ENCODE measurements at regions not wholly inside any gene's neighbourhood (a gene's known extent, or its start where the extent isn't known, plus 50 kb on each side); places are given as distances from the start of the nearest gene placed in this dataset.

DNA sequence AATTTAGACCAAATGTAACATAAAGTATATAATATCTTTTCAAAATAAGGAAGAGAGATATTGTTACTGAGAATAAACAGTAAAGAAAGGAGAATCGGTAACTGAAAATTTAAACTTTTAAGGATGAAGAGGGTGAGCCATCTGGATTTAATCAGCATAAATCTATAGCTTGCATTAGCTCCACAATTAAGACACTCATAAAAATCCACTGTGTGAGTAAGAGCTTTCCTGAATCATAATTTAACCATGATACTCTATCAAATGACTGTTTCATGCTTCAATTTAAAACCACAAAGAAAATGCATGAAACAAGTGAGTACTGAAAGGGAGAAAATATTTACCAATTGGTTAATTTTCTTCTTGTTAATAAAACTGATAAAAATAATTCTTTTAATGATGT is 951.5 kb upstream of the SLIT2 start:
- no peak for DNase-seq (ENCODE audit: low read depth)
- TF ChIP-seq, protein P1, sequence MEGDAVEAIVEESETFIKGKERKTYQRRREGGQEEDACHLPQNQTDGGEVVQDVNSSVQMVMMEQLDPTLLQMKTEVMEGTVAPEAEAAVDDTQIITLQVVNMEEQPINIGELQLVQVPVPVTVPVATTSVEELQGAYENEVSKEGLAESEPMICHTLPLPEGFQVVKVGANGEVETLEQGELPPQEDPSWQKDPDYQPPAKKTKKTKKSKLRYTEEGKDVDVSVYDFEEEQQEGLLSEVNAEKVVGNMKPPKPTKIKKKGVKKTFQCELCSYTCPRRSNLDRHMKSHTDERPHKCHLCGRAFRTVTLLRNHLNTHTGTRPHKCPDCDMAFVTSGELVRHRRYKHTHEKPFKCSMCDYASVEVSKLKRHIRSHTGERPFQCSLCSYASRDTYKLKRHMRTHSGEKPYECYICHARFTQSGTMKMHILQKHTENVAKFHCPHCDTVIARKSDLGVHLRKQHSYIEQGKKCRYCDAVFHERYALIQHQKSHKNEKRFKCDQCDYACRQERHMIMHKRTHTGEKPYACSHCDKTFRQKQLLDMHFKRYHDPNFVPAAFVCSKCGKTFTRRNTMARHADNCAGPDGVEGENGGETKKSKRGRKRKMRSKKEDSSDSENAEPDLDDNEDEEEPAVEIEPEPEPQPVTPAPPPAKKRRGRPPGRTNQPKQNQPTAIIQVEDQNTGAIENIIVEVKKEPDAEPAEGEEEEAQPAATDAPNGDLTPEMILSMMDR (conservative IDR thresholded peaks at IDR 0.05; ENCODE audit: low read depth, low read length): no peak

DNA sequence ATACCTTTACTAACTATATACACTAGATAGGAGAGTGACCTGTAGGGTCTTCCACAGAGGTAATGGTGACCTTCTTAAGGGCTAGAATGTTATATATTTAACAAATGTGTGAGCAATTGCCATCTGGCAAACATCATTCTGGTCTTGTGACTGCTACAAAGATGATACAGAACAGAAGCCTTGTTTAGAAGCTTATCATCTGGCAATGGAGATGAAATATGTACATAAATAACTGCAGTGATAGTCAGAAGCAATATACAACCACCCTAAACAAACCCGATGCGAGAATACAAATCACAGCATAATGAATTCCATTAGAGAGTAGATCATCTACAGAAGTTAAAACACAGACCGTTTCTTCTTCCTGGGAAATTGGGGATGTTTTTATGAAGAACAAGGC is 952.7 kb upstream of the SLIT2 start:
- H3K4me3 ChIP-seq (ENCODE audit: low read depth, low read length): no peak overlapping the region
- TF ChIP-seq, protein P1 (conservative IDR thresholded peaks at IDR 0.05; ENCODE audit: low read depth, low read length): no peak
- no peak for DNase-seq (ENCODE audit: low read depth)

More for the DNA sequence above, 951.5 kb upstream of the SLIT2 start:
- H3K4me3 ChIP-seq (ENCODE audit: low read depth, low read length): no peak overlapping the region

DNA sequence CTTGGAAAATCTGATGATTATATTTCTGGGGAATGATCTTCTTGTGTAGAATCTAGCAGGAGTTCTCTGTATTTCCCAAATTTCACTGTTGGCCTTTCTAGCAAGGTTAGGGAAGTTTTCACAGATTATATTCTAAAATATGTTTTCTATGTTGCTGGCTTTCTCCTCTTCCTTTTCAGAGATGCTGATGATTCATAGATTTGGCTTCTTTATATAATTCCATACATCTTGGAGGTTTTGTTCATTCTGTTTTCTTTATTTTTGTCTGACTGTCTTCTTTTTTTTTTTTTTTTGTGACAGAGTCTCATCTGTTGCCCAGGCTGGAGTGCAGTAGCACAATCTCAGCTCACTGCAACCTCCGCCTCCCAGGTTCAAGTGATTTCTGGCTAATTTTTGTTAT is 957.9 kb upstream of the SLIT2 start:
- H3K4me3 ChIP-seq (ENCODE audit: low read depth, low read length): no peak overlapping the region
- no peak for DNase-seq (ENCODE audit: low read depth)
- TF ChIP-seq, protein P1 (conservative IDR thresholded peaks at IDR 0.05; ENCODE audit: low read depth, low read length): no peak

DNA sequence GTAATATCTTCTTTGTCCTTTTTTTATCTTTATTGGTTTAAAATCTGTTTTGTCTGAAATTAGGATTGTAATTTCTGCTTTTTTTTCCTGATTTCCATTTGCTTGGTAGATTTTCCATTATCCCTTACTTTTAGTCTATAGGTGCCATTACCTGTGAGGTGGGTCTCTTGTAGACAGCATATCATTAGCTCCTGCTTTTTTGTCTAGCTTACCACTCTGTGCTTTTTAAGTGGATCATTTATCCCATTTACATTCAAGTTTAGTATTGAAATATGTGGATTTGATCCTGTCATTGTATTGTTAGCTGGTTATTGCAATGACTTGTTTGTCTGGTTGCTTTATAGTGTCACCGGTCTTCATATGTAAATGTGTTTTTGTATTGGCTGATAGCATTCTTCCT is 958.6 kb upstream of the SLIT2 start:
- DNase-seq (ENCODE audit: low read depth): no peak
- no peak overlapping the region for H3K4me3 ChIP-seq (ENCODE audit: low read depth, low read length)
- TF ChIP-seq, protein P1 (conservative IDR thresholded peaks at IDR 0.05; ENCODE audit: low read depth, low read length): no peak

DNA sequence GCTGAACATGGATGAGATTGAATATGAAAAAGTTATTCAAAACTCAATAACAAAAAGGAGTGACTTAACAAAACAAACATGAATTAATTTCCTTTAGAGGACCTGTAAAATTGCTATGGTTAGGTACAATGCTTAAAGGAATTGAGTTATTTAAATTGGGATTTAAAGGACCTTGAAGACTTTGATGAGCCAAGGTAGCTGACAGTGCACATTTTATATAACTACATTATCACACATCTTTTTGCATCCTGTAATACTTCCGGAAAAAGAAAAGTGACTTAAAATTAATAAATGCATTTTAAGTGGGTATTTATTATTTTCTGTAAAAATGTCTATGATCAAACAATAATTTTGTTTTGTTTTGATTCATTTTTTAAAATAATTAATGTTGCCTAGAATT is 964.8 kb upstream of the SLIT2 start:
- no peak for DNase-seq (ENCODE audit: low read depth)
- TF ChIP-seq, protein P1 (conservative IDR thresholded peaks at IDR 0.05; ENCODE audit: low read depth, low read length): no peak
- H3K4me3 ChIP-seq (ENCODE audit: low read depth, low read length): no peak overlapping the region

DNA sequence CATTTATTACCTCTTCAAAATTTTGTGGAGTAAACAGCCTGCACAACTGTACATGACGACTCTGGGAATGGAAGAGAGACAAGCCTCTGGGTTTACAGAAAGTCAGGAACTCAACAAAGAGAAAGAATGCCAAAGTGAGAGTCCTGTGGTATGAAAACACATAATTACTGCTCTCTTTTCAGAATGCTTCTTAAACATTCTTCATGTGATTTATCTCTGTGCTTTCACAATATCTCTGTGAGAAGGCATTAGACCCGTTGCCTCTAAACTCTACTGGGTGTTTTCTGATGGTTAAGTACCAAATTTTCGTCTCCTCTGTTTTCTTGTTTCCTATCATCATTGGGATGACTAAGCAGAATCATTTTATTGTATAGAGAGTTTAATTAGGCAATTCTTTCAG is 966.6 kb upstream of the SLIT2 start:
- DNase-seq (ENCODE audit: low read depth): peak; percentile 23
- TF ChIP-seq, protein P1 (conservative IDR thresholded peaks at IDR 0.05; ENCODE audit: low read depth, low read length): no peak
- H3K4me3 ChIP-seq (ENCODE audit: low read depth, low read length): no peak overlapping the region

DNA sequence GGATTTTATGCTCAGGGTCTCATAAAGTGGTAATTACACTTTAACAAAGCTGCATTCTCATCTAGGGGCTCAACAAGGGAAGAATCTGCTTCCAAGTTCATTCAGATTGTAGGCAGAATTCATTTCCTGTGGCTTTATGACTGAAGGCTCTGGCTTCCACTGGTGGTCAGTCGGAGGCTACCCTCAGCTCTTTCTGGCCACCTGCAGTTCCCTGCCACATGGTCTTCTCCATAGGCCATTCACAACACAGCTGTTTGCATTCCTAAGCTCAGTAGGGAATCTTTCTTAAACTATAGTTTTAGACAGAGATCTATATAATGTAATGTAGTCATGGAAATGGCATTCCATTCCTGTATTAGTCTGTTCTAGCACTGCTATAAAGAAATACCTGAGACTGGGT is 973.0 kb upstream of the SLIT2 start:
- TF ChIP-seq, protein P1 (conservative IDR thresholded peaks at IDR 0.05; ENCODE audit: low read depth, low read length): no peak
- no peak overlapping the region for H3K4me3 ChIP-seq (ENCODE audit: low read depth, low read length)
- peak; percentile 52 for DNase-seq (ENCODE audit: low read depth)

Measured in choroid plexus epithelial cell (primary cell).